Mesothelial cell of epicardium (in vitro differentiated cells): ENCODE measurements at regions not wholly inside any gene's neighbourhood (a gene's known extent, or its start where the extent isn't known, plus 50 kb on each side); places are given as distances from the start of the nearest gene placed in this dataset.

Experiments
- DNase-seq, 2 experiments: peaks; one replicate each; pipeline ENCODE4 v3.0.0; 2021; ENCODE audit warnings: low spot score in 2 of 2; ENCODE audit not compliant: unreplicated experiment in 2 of 2
- H3K27ac Mint-ChIP-seq: 2 replicates; pipeline ENCODE4 v1.8.0; 2021; ENCODE audit warnings: mixed read lengths
- H3K27me3 Mint-ChIP-seq: 2 replicates; pipeline ENCODE4 v1.8.0; 2021; ENCODE audit warnings: low read depth, mixed read lengths
- H3K36me3 Mint-ChIP-seq: 2 replicates; pipeline ENCODE4 v1.8.0; 2021; ENCODE audit warnings: mixed read lengths
- H3K4me1 Mint-ChIP-seq: 2 replicates; pipeline ENCODE4 v1.8.0; 2021; ENCODE audit warnings: mixed read lengths
- H3K4me3 Mint-ChIP-seq: 2 replicates; pipeline ENCODE4 v1.8.0; 2021; ENCODE audit warnings: mild to moderate bottlenecking, moderate library complexity, mixed read lengths
- H3K9me3 Mint-ChIP-seq: 2 replicates; pipeline ENCODE4 v1.8.0; 2021; ENCODE audit warnings: mixed read lengths
- TF ChIP-seq, protein P1 (sequence below): fragments of 200-600 bp; sonication (generic); IDR thresholded peaks from one replicate; pipeline ENCODE4 v1.5.0; 2021; ENCODE audit warnings: antibody characterized with exemption; ENCODE audit not compliant: unreplicated experiment

DNA sequence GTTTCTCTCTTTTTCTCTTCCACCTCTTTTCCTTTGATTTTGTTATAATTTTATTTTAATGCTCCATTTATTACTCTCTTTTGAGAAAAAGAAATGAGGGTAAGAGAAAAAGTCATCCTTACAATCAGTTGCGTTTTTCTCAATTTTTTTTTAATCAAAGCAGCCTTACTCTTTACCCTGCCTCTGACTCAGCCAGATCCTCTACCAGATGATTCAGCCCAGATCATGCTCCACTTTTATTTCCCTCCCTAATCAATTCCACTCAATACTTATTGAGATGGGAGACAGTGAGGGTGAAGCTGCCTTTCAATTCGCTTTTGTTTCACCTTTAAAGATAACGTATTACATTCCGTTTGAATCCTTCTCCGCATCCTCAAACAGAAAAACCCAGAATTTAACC is 337.9 kb downstream of the SATB2 start:
- H3K9me3 Mint-ChIP-seq, result no peaks in the 10 kb centered on the region

DNA sequence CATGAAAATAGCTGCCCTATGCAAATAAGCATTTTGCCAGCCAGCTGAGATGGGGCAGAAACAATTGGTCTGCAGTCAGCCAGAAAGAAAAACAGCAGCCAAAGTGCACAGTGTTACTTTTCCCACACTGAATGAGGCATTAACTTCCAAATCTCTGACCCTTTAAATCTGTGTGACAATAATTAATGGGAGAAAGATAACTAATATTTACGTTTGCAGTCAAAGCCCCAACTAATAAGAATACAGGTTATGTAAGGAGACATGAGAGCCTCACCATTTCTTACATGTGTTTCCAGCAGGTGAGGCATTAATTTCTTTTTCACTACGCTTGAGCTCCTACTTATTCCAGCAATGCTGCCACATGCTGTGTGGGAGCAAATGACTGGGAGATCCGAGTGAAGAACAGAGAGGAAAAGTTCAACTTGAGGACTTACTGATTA is 339.0 kb downstream of the SATB2 start:
- TF ChIP-seq, protein P1, sequence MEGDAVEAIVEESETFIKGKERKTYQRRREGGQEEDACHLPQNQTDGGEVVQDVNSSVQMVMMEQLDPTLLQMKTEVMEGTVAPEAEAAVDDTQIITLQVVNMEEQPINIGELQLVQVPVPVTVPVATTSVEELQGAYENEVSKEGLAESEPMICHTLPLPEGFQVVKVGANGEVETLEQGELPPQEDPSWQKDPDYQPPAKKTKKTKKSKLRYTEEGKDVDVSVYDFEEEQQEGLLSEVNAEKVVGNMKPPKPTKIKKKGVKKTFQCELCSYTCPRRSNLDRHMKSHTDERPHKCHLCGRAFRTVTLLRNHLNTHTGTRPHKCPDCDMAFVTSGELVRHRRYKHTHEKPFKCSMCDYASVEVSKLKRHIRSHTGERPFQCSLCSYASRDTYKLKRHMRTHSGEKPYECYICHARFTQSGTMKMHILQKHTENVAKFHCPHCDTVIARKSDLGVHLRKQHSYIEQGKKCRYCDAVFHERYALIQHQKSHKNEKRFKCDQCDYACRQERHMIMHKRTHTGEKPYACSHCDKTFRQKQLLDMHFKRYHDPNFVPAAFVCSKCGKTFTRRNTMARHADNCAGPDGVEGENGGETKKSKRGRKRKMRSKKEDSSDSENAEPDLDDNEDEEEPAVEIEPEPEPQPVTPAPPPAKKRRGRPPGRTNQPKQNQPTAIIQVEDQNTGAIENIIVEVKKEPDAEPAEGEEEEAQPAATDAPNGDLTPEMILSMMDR, result no peak
- H3K4me3 Mint-ChIP-seq, result no peak overlapping the region
- no peak for DNase-seq
- H3K4me1 Mint-ChIP-seq, result no peaks in the 10 kb centered on the region
- no peaks in the 10 kb centered on the region for H3K36me3 Mint-ChIP-seq
- H3K27me3 Mint-ChIP-seq, result peaks cover 12% of the 10 kb centered on the region
- no peaks in the 10 kb centered on the region for H3K9me3 Mint-ChIP-seq
- H3K27ac Mint-ChIP-seq, result no peak overlapping the region

More for the DNA sequence above, 337.9 kb downstream of the SATB2 start:
- H3K27ac Mint-ChIP-seq, result no peak overlapping the region
- no peaks in the 10 kb centered on the region for H3K4me1 Mint-ChIP-seq
- peaks cover 18% of the 10 kb centered on the region for H3K27me3 Mint-ChIP-seq
- DNase-seq, result no peak
- TF ChIP-seq, protein P1, result no peak
- H3K36me3 Mint-ChIP-seq, result no peaks in the 10 kb centered on the region
- no peak overlapping the region for H3K4me3 Mint-ChIP-seq

DNA sequence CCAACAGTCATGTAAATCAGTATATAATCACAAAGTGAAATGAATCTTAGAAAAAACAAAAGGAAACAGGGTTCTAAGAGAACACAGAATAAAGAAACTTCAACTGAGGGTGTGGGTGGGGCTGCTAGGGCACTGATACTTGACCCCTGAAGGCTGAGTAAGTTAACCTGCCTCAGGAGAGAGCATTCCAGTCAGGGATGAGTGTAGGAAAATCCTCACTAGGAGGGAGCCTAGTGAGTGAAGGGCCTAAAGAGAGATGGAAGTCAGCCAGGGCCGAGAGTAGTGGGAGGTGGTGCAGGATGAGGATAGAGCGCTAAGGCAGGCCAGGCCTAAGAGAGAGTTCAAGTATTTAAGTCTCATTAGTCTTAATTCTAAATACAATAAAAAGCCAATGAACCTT is 342.6 kb downstream of the SATB2 start:
- no peaks in the 10 kb centered on the region for H3K9me3 Mint-ChIP-seq

DNA sequence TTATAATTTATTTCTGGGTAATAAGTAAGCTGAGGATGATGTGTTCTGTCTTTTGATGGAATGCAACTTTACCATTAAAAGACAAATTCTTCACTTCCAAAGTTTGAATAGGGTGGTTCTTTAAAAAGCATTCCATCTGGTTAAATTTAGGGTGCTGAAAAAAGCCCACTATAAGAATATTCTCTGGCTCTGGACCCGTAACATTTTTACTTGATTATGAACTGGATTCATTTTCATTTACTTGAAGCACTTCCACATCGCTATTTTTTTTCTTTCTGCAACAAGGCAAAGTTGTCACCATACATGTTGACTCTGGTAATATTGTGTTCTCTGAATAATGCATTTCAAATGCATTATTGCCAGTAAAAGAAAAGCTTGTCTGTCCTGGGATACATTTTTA is 344.6 kb downstream of the SATB2 start:
- Mint-ChIP-seq H3K36me3 (no peaks in the 10 kb centered on the region), H3K9me3 (no peaks in the 10 kb centered on the region), H3K4me3 (no peak overlapping the region), H3K27ac (no peak overlapping the region), H3K4me1 (no peaks in the 10 kb centered on the region), H3K27me3 (peaks cover 6% of the 10 kb centered on the region)
- no peak for DNase-seq
- TF ChIP-seq, protein P1, result no peak

More for the DNA sequence above, 342.6 kb downstream of the SATB2 start:
- Mint-ChIP-seq H3K4me3 (no peak overlapping the region), H3K36me3 (no peaks in the 10 kb centered on the region), H3K4me1 (no peaks in the 10 kb centered on the region), H3K27me3 (peaks cover 2% of the 10 kb centered on the region), H3K27ac (no peak overlapping the region)
- DNase-seq, result no peak
- TF ChIP-seq, protein P1, result no peak

DNA sequence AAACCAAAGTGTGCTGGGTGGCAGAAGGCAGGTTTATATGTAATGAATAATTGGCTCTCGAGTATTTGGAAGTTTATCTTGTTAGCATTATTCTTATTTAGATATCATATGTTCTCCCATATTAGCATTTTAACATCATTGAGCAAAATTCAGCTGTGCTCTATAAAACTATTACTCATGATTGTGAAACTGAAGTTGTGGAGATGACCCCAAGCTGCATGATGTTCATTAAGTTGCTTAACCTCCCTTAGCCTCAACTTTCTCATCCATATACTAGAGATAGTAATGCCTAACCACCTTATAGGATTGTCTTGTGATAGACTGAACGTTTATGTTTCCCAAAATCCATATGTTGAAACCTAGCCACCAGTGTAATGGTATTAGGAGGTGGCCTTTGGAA is 346.3 kb downstream of the SATB2 start:
- Mint-ChIP-seq H3K27ac (no peak overlapping the region), H3K4me1 (no peaks in the 10 kb centered on the region), H3K9me3 (no peaks in the 10 kb centered on the region), H3K4me3 (no peak overlapping the region), H3K27me3 (peaks cover 16% of the 10 kb centered on the region), H3K36me3 (no peaks in the 10 kb centered on the region)
- DNase-seq, result no peak
- TF ChIP-seq, protein P1, result no peak

DNA sequence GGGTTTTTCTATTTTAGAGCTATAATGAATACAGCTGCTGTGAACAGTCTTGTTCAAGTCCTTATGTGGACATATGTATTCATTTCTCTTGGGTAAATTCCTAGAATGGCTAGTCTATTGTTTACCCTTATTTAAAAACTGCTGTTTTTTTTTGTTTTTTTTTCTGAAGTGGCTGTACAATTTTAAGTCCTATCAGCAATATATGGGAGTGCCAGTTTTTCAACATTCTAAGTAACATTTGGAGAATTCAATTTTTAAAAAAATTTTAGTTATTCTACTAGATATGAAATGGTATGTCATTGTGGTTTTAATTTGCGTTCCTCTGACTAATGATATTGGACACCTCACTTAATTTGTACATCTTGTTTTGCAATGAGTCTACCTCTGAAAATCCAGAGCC is 349.7 kb downstream of the SATB2 start:
- H3K27ac Mint-ChIP-seq, result no peak overlapping the region

More for the DNA sequence above, 349.7 kb downstream of the SATB2 start:
- Mint-ChIP-seq H3K36me3 (no peaks in the 10 kb centered on the region), H3K9me3 (no peaks in the 10 kb centered on the region), H3K4me1 (no peaks in the 10 kb centered on the region), H3K27me3 (peaks cover 17% of the 10 kb centered on the region), H3K4me3 (no peak overlapping the region)
- no peak for DNase-seq
- TF ChIP-seq, protein P1, result no peak
